C4-2B (cell line): ENCODE measurements at regions not wholly inside any gene's neighbourhood (a gene's known extent, or its start where the extent isn't known, plus 50 kb on each side); places are given as distances from the start of the nearest gene placed in this dataset.

Source experiments
- H3K27ac ChIP-seq: fragments of 450-650 bp; 2 replicates; pipeline ENCODE4 v1.5.1; 2017
- ZFX ChIP-seq: fragments of 450-650 bp; IDR thresholded peaks from 2 replicates; pipeline ENCODE4 v1.6.1; 2017
- TF ChIP-seq, protein P1 (sequence below): fragments of 450-650 bp; conservative IDR thresholded peaks from 2 replicates; pipeline ENCODE4 v1.5.1; 2017; ENCODE audit warnings: mild to moderate bottlenecking

DNA sequence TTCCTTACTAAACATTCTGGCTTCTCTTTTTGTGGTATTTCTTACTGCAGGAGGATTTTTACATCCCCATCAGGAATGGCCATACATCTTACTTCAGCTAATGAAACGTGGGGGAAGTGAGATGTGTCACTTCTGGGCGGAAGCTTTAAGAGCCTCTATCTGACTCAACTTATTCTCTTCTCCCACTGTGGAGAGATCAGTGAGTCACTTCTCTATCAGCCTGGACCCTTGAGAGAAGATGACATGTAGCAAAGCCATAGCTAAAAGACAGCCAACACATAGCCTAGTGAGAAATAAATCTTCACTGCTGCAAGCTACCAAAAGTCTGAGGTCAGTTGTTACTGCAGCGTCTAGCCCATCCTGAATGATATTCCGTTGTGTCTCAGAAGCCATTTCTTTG, 1066.7 kb upstream of the RBFOX1 start:
- TF ChIP-seq, protein P1, sequence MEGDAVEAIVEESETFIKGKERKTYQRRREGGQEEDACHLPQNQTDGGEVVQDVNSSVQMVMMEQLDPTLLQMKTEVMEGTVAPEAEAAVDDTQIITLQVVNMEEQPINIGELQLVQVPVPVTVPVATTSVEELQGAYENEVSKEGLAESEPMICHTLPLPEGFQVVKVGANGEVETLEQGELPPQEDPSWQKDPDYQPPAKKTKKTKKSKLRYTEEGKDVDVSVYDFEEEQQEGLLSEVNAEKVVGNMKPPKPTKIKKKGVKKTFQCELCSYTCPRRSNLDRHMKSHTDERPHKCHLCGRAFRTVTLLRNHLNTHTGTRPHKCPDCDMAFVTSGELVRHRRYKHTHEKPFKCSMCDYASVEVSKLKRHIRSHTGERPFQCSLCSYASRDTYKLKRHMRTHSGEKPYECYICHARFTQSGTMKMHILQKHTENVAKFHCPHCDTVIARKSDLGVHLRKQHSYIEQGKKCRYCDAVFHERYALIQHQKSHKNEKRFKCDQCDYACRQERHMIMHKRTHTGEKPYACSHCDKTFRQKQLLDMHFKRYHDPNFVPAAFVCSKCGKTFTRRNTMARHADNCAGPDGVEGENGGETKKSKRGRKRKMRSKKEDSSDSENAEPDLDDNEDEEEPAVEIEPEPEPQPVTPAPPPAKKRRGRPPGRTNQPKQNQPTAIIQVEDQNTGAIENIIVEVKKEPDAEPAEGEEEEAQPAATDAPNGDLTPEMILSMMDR = no peak
- no peak for TF ChIP-seq ZFX
- H3K27ac ChIP-seq = no peak overlapping the region

- TF ChIP-seq, protein P1 = no peak
- no peak for TF ChIP-seq ZFX
- H3K27ac ChIP-seq = no peak overlapping the region
These were observed 1074.6 kb upstream of the RBFOX1 start for GRCh38 chr16:6258056-6258455.

GRCh38 chr16:6252541-6252940, 1080.1 kb upstream of the RBFOX1 start:
- TF ChIP-seq, protein P1 = no peak
- no peak overlapping the region for H3K27ac ChIP-seq

DNA sequence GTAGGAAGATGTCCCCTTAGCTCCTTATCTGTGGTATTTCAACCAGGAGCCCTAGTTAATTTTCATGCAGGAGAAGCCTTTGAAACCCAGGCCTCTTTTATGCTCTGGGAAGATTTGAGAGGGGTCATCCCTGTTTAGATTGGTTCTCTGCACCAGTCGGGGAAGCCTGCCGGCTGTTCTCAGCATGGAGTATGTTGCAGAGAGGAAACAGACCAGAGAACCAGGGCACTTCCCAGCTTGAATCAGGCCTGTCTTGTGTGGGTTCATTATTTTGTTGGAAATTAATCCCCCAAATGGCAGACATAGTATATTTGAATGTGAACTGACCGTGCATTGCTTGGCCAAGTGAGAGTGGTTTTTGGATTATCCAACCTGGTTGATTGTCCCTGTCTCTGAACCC, 1082.1 kb upstream of the RBFOX1 start:
- no peak overlapping the region for H3K27ac ChIP-seq
- TF ChIP-seq, protein P1 = no peak
- no peak for TF ChIP-seq ZFX

GRCh38 chr16:6249863-6250262, 1082.8 kb upstream of the RBFOX1 start:
- H3K27ac ChIP-seq = no peak overlapping the region
- TF ChIP-seq, protein P1 = no peak
- TF ChIP-seq ZFX = no peak

- no peak overlapping the region for H3K27ac ChIP-seq
- TF ChIP-seq ZFX = no peak
These were observed 1084.4 kb upstream of the RBFOX1 start for GRCh38 chr16:6248199-6248598.

DNA sequence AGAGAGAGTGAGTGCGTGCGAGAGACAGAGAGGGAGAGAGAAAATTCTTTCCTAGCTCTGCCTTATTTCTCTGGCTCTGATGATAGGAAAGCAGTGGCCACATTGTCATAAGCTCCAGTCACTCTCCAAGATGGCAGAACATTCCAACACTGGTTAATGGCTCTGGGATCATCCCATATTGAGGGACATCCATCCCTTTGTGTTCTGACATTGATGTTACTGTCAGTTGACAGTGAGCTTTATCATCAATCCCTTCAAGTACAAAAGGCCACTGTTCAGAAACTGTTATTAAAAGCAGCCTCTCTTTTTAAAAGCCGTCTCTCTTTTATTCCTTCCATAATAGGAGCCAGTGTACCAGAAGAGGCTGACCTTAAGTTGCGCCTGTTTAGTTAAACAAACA, 1084.9 kb upstream of the RBFOX1 start:
- no peak overlapping the region for H3K27ac ChIP-seq
- no peak for TF ChIP-seq ZFX

GRCh38 chr16:6247150-6247549, 1085.5 kb upstream of the RBFOX1 start:
- TF ChIP-seq, protein P1 = no peak
- TF ChIP-seq ZFX = no peak
- H3K27ac ChIP-seq = no peak overlapping the region

GRCh38 chr16:6246266-6246665, 1086.4 kb upstream of the RBFOX1 start:
- H3K27ac ChIP-seq = no peak overlapping the region

More at GRCh38 chr16:6246266-6246665, 1086.4 kb upstream of the RBFOX1 start:
- TF ChIP-seq ZFX = no peak
- TF ChIP-seq, protein P1 = no peak
